ENCODE measurements at regions not wholly inside any gene's neighbourhood (a gene's known extent, or its start where the extent isn't known, plus 50 kb on each side); places are given as distances from the start of the nearest gene placed in this dataset.

DNA sequence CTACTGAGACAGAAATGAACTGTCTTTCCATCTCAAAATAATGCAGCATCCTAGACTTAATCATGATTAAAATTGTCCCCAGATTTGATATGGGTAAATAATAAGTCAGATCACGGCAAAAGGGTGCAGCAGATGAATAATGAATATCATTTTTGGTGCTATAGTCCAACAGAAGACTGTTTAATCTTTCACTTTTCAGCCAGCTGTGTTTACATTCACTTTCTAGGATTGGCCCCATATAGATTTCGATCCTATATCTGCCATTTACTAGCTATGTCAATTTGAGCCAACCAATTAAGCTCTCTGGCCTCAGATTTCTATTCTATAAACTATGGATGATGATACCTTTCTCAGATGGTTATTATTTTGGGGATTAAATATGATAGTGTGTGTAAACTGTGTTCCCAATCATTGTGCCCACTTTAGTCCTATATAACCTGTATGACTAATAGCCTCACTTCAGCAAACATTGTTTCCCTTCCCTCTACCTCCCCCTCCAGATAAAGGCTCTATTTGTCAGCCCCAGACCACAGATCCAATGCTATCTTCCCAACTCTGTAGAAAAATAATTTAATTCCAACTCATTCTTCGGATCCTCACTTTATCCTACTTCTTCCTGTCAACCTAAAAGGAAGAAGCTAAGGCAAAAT lies 53.6 kb upstream of the NT5E start:
- intact Hi-C loops (cut with micrococcal nuclease; ENCODE audit: unreplicated experiment) (no loop called here), in situ Hi-C loops (cut with HindIII; ENCODE audit: low pct_unique_long_range_greater_than_20kb, low sequenced_read_pairs) (no loop called here)
- no peaks in the 10 kb centered on the region for H3K4me1 ChIP-seq (ENCODE audit: control insufficient read depth, insufficient read depth, low read length)
- no TSS peak for BruUV-seq (replicated peaks)
- H3K36me3 ChIP-seq (ENCODE audit: control insufficient read depth, insufficient read depth, low read length) = no peaks in the 10 kb centered on the region
- TF ChIP-seq POLR2AphosphoS5 (IDR thresholded peaks at IDR 0.05; ENCODE audit: low read depth, low read length) = no peak
- TF ChIP-seq, protein P1, sequence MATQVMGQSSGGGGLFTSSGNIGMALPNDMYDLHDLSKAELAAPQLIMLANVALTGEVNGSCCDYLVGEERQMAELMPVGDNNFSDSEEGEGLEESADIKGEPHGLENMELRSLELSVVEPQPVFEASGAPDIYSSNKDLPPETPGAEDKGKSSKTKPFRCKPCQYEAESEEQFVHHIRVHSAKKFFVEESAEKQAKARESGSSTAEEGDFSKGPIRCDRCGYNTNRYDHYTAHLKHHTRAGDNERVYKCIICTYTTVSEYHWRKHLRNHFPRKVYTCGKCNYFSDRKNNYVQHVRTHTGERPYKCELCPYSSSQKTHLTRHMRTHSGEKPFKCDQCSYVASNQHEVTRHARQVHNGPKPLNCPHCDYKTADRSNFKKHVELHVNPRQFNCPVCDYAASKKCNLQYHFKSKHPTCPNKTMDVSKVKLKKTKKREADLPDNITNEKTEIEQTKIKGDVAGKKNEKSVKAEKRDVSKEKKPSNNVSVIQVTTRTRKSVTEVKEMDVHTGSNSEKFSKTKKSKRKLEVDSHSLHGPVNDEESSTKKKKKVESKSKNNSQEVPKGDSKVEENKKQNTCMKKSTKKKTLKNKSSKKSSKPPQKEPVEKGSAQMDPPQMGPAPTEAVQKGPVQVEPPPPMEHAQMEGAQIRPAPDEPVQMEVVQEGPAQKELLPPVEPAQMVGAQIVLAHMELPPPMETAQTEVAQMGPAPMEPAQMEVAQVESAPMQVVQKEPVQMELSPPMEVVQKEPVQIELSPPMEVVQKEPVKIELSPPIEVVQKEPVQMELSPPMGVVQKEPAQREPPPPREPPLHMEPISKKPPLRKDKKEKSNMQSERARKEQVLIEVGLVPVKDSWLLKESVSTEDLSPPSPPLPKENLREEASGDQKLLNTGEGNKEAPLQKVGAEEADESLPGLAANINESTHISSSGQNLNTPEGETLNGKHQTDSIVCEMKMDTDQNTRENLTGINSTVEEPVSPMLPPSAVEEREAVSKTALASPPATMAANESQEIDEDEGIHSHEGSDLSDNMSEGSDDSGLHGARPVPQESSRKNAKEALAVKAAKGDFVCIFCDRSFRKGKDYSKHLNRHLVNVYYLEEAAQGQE (IDR thresholded peaks at IDR 0.05; ENCODE audit: insufficient read depth in 1 of 2, low read depth in 2 of 2, low read length in 1 of 2) = no peak
- TF ChIP-seq SIN3A (IDR thresholded peaks at IDR 0.05; ENCODE audit: borderline replicate concordance, insufficient read depth, low read depth, low read length) = no peak
- TF ChIP-seq, protein P2, sequence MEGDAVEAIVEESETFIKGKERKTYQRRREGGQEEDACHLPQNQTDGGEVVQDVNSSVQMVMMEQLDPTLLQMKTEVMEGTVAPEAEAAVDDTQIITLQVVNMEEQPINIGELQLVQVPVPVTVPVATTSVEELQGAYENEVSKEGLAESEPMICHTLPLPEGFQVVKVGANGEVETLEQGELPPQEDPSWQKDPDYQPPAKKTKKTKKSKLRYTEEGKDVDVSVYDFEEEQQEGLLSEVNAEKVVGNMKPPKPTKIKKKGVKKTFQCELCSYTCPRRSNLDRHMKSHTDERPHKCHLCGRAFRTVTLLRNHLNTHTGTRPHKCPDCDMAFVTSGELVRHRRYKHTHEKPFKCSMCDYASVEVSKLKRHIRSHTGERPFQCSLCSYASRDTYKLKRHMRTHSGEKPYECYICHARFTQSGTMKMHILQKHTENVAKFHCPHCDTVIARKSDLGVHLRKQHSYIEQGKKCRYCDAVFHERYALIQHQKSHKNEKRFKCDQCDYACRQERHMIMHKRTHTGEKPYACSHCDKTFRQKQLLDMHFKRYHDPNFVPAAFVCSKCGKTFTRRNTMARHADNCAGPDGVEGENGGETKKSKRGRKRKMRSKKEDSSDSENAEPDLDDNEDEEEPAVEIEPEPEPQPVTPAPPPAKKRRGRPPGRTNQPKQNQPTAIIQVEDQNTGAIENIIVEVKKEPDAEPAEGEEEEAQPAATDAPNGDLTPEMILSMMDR (IDR thresholded peaks at IDR 0.05) = no peak
- TF ChIP-seq TCF7L2 (IDR thresholded peaks at IDR 0.05; ENCODE audit: low read depth, low read length) = no peak
- H3K9me3 ChIP-seq (ENCODE audit: control insufficient read depth, insufficient read depth, low read depth, low read length) = no peaks in the 10 kb centered on the region
- no peak overlapping the region for H3K4me3 ChIP-seq (ENCODE audit: low read depth in 2 of 2, low read length in 2 of 2)
- CTCF ChIA-PET = no interaction called here
- DNase-seq (ENCODE audit: low read depth, low spot score) = no peak
- POLR2A ChIA-PET = no interaction called here
- H3K27me3 ChIP-seq (ENCODE audit: control insufficient read depth, insufficient read depth, low read length) = no peaks in the 10 kb centered on the region
- H3K27ac ChIP-seq (ENCODE audit: low read length) = no peak overlapping the region
- no peak for ATAC-seq

DNA sequence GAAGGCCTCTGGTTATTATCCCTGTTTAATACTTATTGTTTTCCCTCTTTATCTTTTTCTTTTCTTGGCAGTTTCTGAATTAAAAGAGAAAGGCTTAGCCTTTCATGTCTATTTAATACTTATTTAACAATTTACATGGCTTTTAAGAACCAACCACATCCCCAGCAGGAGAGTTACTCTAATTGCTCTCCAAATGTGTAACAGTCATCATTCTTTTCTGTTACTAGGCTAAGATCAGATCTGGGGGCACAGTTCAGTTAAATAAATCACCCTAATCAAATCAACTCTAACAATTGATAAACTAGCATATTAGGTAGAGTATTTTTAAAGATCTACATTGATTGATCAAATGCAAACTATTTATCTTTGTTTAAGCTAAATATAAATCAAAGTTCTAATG lies 54.1 kb upstream of the NT5E start:
- DNase-seq (ENCODE audit: low read depth, low spot score) = no peak
- ChIA-PET CTCF (no interaction called here), POLR2A (no interaction called here)
- Histone ChIP-seq H3K4me3 (ENCODE audit: low read depth in 2 of 2, low read length in 2 of 2) (no peak overlapping the region), H3K4me1 (ENCODE audit: control insufficient read depth, insufficient read depth, low read length) (no peaks in the 10 kb centered on the region), H3K27ac (ENCODE audit: low read length) (no peak overlapping the region), H3K36me3 (ENCODE audit: control insufficient read depth, insufficient read depth, low read length) (no peaks in the 10 kb centered on the region), H3K27me3 (ENCODE audit: control insufficient read depth, insufficient read depth, low read length) (no peaks in the 10 kb centered on the region), H3K9me3 (ENCODE audit: control insufficient read depth, insufficient read depth, low read depth, low read length) (no peaks in the 10 kb centered on the region)
- ATAC-seq = no peak
- intact Hi-C loops (cut with micrococcal nuclease; ENCODE audit: unreplicated experiment) = no loop called here
- TF ChIP-seq, protein P1 (IDR thresholded peaks at IDR 0.05; ENCODE audit: insufficient read depth in 1 of 2, low read depth in 2 of 2, low read length in 1 of 2) = no peak
- TF ChIP-seq POLR2AphosphoS5 (IDR thresholded peaks at IDR 0.05; ENCODE audit: low read depth, low read length) (no peak), SIN3A (IDR thresholded peaks at IDR 0.05; ENCODE audit: borderline replicate concordance, insufficient read depth, low read depth, low read length) (no peak), TCF7L2 (IDR thresholded peaks at IDR 0.05; ENCODE audit: low read depth, low read length) (no peak)
- TF ChIP-seq, protein P2 (IDR thresholded peaks at IDR 0.05) = no peak
- no TSS peak for BruUV-seq (replicated peaks)
- in situ Hi-C loops (cut with HindIII; ENCODE audit: low pct_unique_long_range_greater_than_20kb, low sequenced_read_pairs) = no loop called here
